GM12864 (cell line): ENCODE measurements at regions not wholly inside any gene's neighbourhood (a gene's known extent, or its start where the extent isn't known, plus 50 kb on each side); places are given as distances from the start of the nearest gene placed in this dataset.
"Not testable (repeated sequence)": the region's sequence is repeated elsewhere in the genome, so short reads cannot be mapped to it uniquely, and the experiment has no call there.

Experiments
- DNase-seq: peaks from one replicate; pipeline ENCODE4 v3.0.0-alpha.2; 2011; ENCODE audit warnings: low read depth
- H3K4me3 ChIP-seq: 2 replicates; pipeline ENCODE4 v1.5.1; 2011; ENCODE audit warnings: mild to moderate bottlenecking, low read depth, low read length, control low read depth
- CTCF ChIP-seq: IDR thresholded peaks from 2 replicates; pipeline ENCODE4 v1.5.1; 2011; ENCODE audit warnings: low read depth, mild to moderate bottlenecking, moderate library complexity, low read length, control low read depth, inconsistent platforms; ENCODE audit errors: missing control alignments

- no peak for DNase-seq
- H3K4me3 ChIP-seq, result no peak overlapping the region
- no peak for TF ChIP-seq CTCF
Observed at GRCh38 chr3:75262661-75263060, 401.5 kb upstream of the FRG2C start.

DNA sequence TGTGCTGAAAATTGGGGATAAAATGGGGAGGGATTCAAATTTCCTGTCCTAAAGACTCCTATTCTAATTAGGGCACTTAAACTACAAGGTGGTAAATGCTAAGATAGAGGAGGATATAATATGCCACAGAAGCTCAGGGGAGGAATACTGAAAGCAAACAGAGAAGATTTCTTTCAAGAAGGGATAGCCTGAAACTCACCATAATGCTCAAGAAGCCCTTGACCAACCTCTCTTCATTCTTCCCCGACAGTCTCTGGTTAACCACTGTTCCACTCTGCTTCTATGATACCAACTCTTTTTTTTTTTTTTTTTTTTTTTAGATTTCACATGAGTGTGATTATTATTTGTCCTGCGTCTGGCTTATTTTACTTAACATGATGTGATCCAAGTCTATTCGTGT is 398.2 kb upstream of the FRG2C start:
- TF ChIP-seq CTCF, result no peak
- H3K4me3 ChIP-seq, result no peak overlapping the region

DNA sequence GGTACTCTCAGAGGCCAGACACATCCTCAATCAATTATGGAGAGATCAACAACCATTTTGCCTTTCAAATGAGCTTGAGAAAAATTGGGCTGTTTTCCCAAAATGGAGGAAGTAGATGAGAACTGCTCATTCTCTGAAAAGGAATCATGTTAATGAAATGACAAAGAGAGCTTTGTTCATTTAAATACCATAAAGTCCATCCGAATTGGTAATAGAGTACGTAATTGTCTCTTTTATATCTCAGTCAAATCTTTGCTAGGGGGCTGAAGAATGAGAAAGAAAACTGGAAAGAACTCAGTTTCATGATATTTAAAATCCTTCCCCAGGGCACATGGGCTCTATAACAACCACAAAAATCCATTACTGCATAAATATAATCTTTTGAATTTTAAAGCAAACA is 395.6 kb upstream of the FRG2C start:
- H3K4me3 ChIP-seq, DNase-seq: not testable (repeated sequence)

More for the DNA sequence above, 398.2 kb upstream of the FRG2C start:
- DNase-seq, result no peak

GRCh38 chr3:75272237-75272636 is 391.9 kb upstream of the FRG2C start:
- not testable (repeated sequence) for H3K4me3 ChIP-seq, DNase-seq

- no peak overlapping the region for H3K4me3 ChIP-seq
- no peak for DNase-seq
- TF ChIP-seq CTCF, result no peak
Observed at GRCh38 chr3:75272691-75273090, 391.4 kb upstream of the FRG2C start.

- not testable (repeated sequence) for DNase-seq, H3K4me3 ChIP-seq
Observed at GRCh38 chr3:75285531-75286148, 378.5 kb upstream of the FRG2C start.

DNA sequence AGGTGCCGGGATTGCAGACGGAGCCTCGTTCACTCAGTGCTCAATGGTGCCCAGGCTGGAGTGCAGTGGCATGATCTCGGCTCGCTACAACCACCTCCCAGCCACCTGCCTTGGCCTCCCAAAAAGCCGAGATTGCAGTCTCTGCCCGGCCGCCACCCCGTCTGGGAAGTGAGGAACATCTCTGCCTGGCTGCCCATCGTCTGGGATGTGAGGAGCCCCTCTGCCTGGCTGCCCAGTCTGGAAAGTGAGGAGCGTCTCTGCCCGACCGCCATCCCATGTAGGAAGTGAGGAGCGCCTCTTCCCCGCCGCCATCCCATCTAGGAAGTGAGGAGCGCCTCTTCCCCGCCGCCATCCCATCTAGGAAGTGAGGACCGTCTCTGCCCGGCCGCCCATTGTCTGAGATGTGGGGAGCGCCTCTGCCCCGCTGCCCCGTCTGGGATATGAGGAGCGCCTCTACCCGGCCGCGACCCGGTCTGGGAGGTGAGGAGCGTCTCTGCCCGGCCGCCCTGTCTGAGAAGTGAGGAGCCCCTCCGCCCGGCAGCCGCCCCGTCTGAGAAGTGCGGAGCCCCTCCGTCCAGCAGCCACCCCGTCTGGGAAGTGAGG is 375.1 kb upstream of the FRG2C start:
- H3K4me3 ChIP-seq, DNase-seq: not testable (repeated sequence)

DNA sequence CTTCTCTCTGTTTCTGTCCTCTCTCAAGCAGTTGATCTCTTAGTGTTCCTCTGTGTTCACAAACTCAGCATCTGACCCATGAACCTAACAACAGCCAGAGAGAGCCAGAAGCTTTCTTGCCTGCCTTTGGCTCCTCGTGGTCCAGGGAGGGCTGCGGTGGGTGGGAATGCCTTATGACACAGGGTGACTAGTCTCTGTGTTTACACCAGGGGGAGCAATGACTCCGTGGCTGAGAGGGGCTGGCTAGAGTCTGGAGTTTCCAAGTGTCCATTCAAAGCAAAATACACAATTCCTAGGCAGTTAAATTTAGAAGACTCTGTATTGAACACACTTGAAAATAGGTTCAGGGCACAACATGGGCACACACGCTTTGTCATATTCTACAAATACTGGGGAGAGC is 370.0 kb upstream of the FRG2C start:
- TF ChIP-seq CTCF, result no peak
- H3K4me3 ChIP-seq, result no peak overlapping the region
- no peak for DNase-seq

- DNase-seq, result no peak
- H3K4me3 ChIP-seq, result no peak overlapping the region
- no peak for TF ChIP-seq CTCF
Observed at GRCh38 chr3:75295013-75295412, 369.1 kb upstream of the FRG2C start.
